ENCODE measurements at regions not wholly inside any gene's neighbourhood (a gene's known extent, or its start where the extent isn't known, plus 50 kb on each side); places are given as distances from the start of the nearest gene placed in this dataset.

- Histone ChIP-seq H3K9me3 (ENCODE audit: control insufficient read depth, low read depth, low read length) (no peaks in the 10 kb centered on the region), H3K9ac (ENCODE audit: control insufficient read depth, extremely low read depth, insufficient read depth, low read length) (no peak overlapping the region), H3K36me3 (ENCODE audit: control insufficient read depth in 2 of 2, extremely low read depth in 1 of 2, insufficient read depth in 2 of 2, low read length in 2 of 2) (no peaks in the 10 kb centered on the region), H4K20me1 (ENCODE audit: control insufficient read depth, extremely low read depth, insufficient read depth, low read length) (no peaks in the 10 kb centered on the region), H3K4me2 (ENCODE audit: control insufficient read depth, extremely low read depth, insufficient read depth, low read depth, low read length) (no peak overlapping the region), H3K27ac (ENCODE audit: control insufficient read depth, insufficient read depth, low read length) (no peak overlapping the region), H3K9me1 (ENCODE audit: control insufficient read depth, extremely low read depth, insufficient read depth, low read length) (no peaks in the 10 kb centered on the region), H2AFZ (ENCODE audit: control insufficient read depth, low read length) (no peak overlapping the region), H3K79me2 (ENCODE audit: control insufficient read depth, insufficient read depth, low read length) (no peaks in the 10 kb centered on the region), H3K4me3 (ENCODE audit: control insufficient read depth in 2 of 3, extremely low read depth in 1 of 3, insufficient read depth in 2 of 3, low read depth in 1 of 3, low read length in 3 of 3) (no peak overlapping the region), H3K27me3 (ENCODE audit: control insufficient read depth, extremely low read depth, insufficient read depth, low read length) (no peaks in the 10 kb centered on the region), H3K4me1 (ENCODE audit: control insufficient read depth, extremely low read depth, insufficient read depth, low read length) (peaks cover 5% of the 10 kb centered on the region)
- TF ChIP-seq CTCF (optimal IDR thresholded peaks at IDR 0.05 in 1 of 3, IDR thresholded peaks at IDR 0.05 in 1 of 3, conservative IDR thresholded peaks at IDR 0.05 in 1 of 3; ENCODE audit: extremely low read depth in 1 of 3, insufficient read depth in 2 of 3, low read length in 3 of 3) (no peak), EZH2 (IDR thresholded peaks at IDR 0.05; ENCODE audit: low read length) (no peak)
- dilution Hi-C loops (cut with MboI; ENCODE audit: extremely low pct_ligation_motif_present, low sequenced_read_pairs), result no loop called here
- FAIRE-seq, result no peak
- no peak for DNase-seq (ENCODE audit: low read depth, low spot score)
Observed at GRCh38 chr5:10021248-10021647, 228.4 kb downstream of the ATPSCKMT start.

- no peaks in the 10 kb centered on the region for H3K9me1 ChIP-seq (ENCODE audit: control insufficient read depth, extremely low read depth, insufficient read depth, low read length)
- DNase-seq (ENCODE audit: low read depth, low spot score) (no peak), FAIRE-seq (no peak)
- no peak overlapping the region for H3K4me2 ChIP-seq (ENCODE audit: control insufficient read depth, extremely low read depth, insufficient read depth, low read depth, low read length)
- TF ChIP-seq CTCF (optimal IDR thresholded peaks at IDR 0.05 in 1 of 3, IDR thresholded peaks at IDR 0.05 in 1 of 3, conservative IDR thresholded peaks at IDR 0.05 in 1 of 3; ENCODE audit: extremely low read depth in 1 of 3, insufficient read depth in 2 of 3, low read length in 3 of 3) (no peak), EZH2 (IDR thresholded peaks at IDR 0.05; ENCODE audit: low read length) (no peak)
- no peak overlapping the region for H3K4me3 ChIP-seq (ENCODE audit: control insufficient read depth in 2 of 3, extremely low read depth in 1 of 3, insufficient read depth in 2 of 3, low read depth in 1 of 3, low read length in 3 of 3)
- H3K36me3 ChIP-seq (ENCODE audit: control insufficient read depth in 2 of 2, extremely low read depth in 1 of 2, insufficient read depth in 2 of 2, low read length in 2 of 2), result no peaks in the 10 kb centered on the region
- H3K4me1 ChIP-seq (ENCODE audit: control insufficient read depth, extremely low read depth, insufficient read depth, low read length), result peaks cover 5% of the 10 kb centered on the region
- no peak overlapping the region for H3K27ac ChIP-seq (ENCODE audit: control insufficient read depth, insufficient read depth, low read length)
- H4K20me1 ChIP-seq (ENCODE audit: control insufficient read depth, extremely low read depth, insufficient read depth, low read length), result no peaks in the 10 kb centered on the region
- no peak overlapping the region for H2AFZ ChIP-seq (ENCODE audit: control insufficient read depth, low read length)
- no peaks in the 10 kb centered on the region for H3K79me2 ChIP-seq (ENCODE audit: control insufficient read depth, insufficient read depth, low read length)
- H3K27me3 ChIP-seq (ENCODE audit: control insufficient read depth, extremely low read depth, insufficient read depth, low read length), result no peaks in the 10 kb centered on the region
- H3K9me3 ChIP-seq (ENCODE audit: control insufficient read depth, low read depth, low read length), result no peaks in the 10 kb centered on the region
- dilution Hi-C loops (cut with MboI; ENCODE audit: extremely low pct_ligation_motif_present, low sequenced_read_pairs), result no loop called here
- no peak overlapping the region for H3K9ac ChIP-seq (ENCODE audit: control insufficient read depth, extremely low read depth, insufficient read depth, low read length)
Observed at GRCh38 chr5:10019236-10019635, 230.5 kb downstream of the ATPSCKMT start.
